CMK (cell line): ENCODE measurements at regions not wholly inside any gene's neighbourhood (a gene's known extent, or its start where the extent isn't known, plus 50 kb on each side); places are given as distances from the start of the nearest gene placed in this dataset.

Experiments used
- DNase-seq: peaks from one replicate; pipeline ENCODE4 v3.0.0-alpha.2; 2010; ENCODE audit warnings: low read depth

DNA sequence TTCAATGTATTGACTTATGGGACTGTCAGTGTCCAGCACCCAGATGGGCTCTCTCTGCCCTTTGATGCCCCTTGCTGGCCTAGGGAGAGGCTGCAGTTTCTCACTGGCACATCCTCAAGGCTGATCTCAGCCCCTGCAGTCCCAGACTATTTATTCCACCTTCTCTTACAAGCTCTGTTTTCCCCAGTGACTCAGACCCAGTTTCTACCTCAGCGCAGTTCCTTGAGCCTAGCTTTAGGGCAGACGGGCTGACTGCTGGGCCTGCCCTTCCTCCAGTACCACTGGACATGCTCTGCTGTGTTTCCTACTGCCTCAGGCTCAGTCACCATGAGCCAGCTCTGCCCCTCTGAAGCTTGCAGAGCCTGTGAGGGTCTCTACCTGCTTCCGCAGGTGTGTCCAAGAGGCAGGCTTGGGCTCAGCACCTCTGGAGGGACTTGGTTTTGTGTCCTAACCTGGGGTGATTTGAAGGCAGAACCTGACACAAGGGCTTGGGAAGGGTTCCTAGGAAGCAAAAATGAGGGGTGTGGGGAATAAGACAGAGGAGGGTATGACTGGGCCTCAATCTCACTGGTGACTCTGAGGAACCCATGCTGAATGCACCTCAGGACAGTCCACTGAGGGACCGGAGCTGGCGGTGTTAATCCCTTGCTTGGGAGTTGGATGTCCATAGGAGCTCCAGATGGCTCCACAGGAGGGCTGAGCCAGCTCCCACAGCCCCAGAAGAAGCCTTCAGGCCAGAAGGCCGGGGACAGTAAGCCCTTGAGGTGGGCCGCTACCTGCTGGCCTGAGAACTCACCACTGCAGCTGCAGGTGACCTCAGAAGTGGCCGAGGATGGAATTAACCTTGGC, 689.9 kb downstream of the MATN1 start:
- no peak for DNase-seq

DNA sequence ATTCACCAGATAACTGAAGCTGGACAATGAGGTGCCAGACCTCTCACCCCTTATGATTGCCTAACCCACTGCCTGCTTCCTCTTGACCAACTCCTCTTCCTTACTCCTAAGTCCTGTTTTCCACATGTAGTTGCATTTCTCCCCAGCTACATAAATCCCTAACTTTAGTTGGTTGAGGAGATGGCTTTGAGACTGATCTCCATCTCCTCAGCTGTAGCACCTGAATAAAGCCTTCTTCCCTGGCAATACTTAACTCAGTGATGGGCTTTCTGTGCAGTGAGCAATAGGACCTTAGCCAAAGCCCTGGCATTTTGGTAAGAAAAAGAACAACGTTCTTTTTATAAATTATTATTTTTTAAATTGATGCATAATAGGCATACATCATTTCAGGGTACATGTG, 691.1 kb downstream of the MATN1 start:
- DNase-seq, result no peak

DNA sequence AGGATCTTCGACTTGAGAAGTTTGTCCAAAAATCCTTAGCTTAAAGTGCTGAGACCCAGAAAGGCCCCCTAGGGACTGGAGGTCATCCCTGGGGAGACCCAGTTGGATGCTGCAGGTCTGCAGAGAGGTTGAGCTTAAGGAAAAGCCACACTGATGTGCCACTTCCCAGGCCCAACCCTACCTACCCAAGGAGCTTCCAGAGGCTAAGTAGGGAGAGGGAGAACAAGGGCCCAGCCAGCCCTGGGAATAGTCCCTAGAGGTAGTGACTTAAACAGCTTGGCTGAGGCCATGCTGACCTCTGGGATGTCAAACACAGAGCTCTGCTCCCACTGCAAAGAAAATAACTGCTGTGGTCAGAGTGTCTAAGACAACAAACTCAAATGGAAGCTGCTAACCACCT, 693.7 kb downstream of the MATN1 start:
- DNase-seq, result no peak

DNA sequence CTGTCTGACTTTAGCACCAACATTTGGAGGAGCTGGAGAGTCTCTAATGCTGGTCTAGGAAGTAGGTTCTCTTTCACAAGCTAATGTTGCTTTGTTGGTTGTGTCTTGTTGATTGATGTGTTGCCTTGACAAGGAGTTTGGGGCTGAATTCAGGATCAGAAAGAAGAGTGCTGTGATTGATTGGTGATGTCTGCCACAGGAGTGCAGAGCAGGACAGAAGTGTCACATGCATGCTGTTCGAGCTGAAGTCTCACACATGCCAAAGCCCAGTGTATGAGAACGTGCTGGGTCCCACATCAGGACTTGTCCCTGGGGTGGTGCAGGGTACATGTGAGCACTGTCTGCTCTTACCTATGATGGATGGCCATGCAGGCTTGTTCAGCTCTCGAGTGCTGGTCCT, 694.4 kb downstream of the MATN1 start:
- DNase-seq, result no peak

DNA sequence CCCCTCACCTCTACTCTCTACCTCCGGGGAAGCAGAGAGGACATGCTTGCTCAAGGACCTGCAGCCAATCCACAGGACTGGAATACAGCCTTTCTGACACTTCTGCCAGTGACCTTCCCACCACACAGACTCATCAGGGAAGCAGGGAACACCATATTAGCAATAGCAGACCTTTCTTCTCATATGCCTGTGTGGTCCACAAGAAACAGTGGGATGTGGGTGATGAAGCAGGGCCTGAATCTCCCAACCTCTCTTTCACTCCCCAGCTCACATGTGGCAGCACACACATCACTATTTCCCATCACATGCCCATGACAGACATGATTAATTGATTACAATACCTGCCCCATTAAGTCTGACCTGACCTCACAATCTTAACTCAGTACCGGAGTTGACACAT, 695.1 kb downstream of the MATN1 start:
- DNase-seq, result no peak

DNA sequence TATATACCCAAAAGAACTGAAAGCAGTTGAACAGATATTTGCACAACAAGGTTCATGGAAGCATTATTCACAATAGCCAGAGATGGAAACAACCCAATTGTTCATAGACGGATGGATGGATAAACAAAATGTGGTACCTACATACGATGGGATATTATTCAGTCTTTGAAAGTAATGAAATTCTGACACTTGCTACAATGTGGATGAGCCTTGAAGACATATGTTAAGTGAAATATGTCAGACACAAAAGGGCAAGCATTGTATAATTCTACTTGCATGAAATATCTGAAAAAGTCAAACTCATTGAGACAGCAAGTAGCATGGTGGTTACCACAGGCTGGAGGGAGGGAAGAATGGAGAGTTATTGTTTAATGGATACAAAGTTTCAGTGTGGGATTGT, 696.1 kb downstream of the MATN1 start:
- no peak for DNase-seq

DNA sequence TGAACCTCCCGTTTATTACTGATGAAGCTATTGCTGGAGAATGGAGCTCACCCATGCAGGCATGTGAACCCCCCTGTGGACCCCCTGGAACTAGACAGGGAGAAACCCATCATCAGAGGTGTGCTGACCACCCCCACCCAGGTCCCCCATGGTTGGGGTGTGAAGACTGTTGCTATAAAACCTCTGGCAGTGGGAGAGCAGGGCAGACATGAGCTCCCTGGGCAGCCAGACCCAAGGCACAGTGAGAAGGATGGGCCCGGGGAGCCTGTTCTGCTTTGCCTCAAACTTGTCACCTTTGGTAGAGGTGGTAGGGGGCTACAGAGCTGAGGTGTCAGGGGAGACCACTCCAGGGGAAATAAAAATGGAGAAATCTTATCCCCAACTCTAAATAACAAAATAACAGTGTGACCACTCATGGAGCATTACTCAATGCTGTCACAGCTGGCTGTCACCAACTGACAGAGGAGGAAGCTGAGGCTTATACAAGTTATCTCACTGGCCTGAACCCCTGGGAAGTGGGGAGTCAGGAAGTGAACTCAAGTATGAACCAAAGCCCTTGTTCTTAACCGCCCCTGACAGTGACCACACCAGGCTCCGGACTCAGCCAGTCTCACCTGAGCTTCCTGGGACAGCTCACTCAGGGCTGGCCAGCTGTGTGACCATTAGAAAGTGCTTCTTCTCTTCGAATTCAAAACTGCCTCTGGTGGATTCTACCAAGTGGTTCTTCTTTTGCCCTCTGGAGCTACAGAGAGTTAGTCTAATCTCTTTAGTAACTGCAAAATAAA, 698.8 kb downstream of the MATN1 start:
- no peak for DNase-seq

DNA sequence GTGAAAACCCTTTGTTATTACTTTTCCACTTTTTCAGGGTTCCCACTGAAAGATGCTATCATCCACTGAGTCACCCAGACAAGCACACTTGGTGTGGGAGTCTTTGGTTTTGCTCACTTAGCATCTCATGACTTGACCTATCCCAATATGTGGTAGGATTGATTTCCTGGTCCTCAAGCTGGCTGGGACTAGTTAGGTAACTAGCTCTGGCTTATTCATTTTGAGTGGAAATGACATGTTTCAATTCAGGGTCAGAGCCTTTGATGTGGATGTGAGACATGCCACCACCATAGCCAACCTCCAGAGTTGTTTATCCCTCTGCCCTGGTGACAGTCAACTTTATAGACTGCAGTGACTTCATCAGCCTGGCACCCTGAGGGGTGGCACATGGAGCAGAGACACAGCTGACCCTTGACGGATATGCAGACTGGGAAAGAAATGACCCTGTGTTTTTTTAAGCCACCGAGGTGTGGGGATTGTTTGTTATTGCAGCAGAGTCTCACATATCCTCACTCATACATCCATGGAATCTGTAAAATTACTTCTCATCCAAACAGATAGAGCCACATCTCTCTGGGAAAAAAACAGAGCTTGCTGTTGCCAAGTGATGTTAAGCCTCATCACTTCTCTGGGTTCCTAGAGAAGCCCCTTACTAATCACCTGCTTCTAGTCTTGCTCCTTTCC, 699.9 kb downstream of the MATN1 start:
- no peak for DNase-seq

DNA sequence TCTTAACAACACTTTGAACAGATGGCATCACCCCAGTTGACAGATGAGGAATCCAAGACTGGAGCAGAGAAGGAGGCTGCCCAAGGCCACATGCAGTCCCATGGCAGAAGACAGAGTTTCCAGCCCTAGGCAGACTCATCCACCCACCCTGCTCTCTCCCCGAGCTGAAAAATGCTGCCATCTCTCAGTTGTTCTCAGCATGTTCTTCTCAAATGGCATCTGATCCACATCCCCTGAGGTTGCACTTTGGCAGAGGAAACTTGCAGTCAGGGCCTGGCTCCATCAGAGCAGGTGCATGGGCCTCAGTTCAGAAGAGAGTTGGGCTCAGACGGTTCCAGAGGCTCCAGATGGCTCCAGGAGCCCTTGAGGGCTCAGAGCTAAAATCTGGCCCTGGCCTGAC, 709.4 kb downstream of the MATN1 start:
- no peak for DNase-seq

DNA sequence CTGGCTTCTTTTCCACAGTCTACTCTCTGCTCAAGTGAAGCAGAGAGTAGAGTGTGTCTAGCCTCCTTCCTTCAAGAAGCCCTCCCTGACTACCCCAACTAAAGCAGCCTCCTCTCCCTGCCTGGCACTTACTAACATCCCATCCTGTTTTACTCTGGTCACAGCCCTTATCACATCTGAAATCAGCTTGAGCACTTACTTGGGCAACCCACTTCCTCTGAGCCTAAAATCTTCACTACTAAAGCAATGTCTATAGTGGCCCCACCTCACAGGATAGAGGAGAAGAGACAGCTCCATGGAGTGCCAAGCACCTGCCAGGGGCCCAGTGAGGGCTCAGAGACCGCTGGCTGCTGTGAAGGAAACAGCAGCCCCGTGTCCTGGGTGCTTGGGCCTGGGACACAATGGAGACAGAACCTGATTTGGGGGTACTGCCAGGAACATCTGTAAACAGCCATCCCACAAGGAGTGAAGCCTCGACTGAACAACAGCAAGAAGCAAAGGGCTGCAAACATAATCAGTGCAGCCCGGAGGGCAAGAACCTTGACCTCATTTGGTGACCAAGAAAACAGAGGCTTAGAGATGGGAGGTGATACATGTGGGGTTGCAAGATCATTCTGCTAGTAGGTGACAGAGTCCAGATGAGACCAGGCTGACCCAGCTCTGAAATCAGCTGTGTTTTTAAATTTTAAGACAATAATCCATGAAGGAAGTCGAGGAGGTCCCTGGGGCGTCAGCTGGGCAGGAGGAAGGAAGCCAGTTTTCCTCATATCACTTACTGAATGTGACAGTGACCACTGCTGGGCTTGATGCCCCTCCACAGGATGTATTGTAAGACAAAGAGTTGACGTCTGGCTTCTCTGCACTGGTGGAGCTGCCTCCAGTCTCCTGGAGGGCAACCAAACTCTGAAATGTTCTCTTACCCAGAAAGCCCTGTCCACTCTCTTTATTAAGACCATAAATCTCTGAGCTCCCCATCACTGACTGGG, 710.6 kb downstream of the MATN1 start:
- DNase-seq, result no peak

DNA sequence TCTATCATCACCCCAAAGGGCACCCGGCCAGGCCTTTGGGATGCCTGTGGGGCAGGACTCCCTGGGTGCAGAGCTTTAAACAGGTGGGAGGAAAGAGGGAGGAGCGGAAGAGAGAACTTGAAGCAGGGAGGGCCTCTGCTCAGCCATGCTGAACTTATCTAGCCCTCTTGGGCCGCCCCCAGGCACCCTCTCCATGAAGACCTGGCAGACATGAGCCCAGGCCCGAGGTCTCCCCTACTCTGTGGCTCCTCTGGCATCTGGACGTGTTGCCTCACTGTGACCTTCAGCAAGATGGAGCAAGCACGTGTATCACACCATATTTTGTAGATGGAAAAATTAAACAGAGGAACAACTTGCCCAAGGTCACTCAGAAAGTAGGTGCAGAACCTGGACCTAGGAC, 711.4 kb downstream of the MATN1 start:
- no peak for DNase-seq

DNA sequence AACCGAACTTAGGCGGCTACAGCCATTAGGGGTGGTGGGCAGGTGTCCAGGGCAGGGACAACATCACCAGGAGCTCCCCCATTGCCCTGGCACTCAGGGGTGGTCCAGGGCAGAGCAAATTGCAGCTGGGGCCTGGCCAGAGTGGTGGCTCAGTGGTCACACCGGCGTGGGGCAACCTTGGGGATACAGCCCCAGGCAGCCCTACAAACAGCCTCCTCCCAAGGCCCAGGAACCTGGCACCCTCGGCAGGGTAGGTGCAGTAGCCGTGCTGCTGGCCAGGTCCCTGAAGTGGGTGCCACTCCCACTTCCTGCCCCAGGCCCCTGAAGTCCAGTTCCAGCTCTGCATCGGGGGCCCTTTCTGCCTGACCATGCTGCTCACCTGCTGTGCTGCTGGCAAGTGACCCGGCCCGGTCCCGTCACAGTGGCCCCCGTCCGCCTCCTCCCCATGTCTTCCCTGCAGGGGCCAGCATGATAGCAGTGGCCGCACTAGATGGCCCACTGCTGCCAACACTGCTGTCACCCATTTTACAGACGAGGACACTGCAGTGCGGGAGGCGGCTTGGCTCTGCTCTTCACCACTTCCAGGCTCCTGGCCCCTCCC, 712.8 kb downstream of the MATN1 start:
- DNase-seq, result no peak

DNA sequence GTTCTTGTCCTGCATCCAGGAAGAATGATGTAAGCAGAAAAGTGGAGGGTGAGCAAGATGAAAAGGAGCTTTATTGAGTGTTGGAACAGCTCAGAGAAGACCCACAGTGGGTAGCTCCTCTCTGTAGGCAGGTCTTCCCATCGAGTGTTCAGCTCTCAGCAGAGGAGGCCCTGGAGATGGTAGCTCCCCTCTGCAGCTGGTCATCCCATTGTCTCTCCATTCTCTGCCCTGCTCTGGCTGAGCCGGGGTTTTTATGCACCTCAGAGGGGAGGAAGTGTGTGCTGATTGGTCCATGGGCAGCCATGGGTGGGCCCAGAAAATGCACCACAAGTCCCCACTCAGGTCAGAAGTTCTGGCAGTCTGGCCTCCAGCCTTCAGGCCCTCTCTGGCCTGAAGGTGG, 713.7 kb downstream of the MATN1 start:
- DNase-seq, result no peak

DNA sequence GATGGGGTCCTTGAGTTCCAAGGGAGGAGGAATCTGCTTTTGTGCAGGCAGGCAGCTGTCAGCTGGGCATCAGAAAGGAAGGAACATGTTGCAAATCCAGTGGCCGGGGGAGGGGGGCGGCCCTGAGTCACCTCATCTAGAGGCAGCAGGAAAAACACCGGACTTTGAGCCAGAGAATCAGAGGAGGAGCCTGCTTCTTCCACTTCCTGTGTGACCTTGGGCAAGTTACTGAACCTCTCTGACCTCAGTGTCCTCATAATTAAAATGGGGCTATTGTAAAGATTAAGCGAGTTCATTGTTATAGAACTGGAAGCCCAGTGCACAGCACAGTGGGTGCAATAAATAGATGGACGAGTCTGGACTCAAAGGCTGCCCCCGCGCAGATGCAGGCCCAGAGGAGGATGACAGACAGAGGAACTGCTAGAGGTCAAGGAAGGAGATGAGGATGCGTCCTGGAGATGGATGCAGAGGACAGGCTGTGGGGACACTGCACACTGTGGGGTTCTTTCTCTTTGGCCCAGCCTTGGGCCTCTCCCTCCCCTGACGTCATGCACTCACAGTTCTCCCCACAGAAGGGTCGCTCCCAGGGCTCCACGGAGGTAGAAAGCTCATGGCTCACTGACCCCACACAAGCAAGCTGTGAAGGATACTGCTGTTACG, 714.3 kb downstream of the MATN1 start:
- DNase-seq, result no peak

DNA sequence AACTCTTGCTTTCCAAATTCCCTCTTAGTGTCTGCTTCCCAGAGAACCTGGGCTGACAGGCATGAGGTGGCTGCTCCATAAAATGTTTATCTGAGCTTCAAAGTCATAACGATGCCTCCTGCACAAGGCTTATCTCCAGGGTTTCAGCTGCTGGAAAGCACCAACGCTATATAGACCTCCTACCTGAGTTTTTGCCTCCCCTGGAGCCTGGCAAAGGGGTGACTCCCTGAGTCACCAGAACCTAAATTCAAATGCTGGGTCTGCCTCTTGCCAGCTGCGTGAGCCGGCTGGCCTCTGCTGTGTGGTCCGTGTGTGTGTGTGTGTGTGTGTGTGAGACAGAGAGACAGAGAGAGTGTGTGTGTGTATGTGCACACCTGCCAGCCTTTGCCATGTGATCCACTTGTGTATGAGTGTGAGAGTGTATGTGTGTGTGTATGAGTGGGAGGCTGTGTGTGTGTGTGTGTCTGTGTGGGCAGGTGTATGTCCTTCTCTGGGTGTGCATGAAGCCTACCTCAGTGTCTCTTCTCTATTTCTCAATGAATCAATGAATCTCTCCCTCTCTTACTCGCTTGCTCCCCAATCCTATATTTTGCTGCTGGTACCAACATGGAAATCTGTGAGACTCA, 714.9 kb downstream of the MATN1 start:
- DNase-seq, result no peak

DNA sequence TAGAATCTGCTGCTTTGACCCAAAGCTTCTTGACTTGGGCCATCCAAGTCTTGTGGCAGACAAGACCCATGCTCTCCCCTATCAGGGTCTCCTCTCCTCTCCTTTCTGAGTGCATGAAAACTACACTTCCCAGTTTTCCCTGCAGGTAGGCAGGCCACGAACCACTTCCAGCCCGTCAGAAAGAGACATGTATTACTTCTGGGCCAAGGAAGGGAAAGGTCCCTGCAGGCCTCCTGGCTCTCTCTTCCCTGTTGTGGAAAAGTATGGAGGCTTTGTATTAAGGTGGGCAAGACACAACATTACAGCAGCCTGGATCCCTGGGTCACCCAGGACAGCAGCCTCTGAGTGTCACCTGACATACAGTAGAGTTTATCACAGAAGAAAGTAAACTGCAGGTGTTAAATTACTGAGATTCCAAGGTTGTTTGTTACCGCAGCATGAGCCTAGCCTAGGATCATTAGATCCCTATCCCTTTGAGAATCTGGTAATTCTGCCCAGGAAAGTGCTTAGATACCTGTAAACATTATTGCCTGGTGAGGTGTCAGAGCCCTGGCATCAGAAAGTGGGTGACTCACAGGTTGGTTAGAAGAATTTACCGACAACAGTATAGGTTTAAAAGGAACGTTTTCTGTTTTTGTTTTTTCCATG, 717.3 kb downstream of the MATN1 start:
- no peak for DNase-seq

DNA sequence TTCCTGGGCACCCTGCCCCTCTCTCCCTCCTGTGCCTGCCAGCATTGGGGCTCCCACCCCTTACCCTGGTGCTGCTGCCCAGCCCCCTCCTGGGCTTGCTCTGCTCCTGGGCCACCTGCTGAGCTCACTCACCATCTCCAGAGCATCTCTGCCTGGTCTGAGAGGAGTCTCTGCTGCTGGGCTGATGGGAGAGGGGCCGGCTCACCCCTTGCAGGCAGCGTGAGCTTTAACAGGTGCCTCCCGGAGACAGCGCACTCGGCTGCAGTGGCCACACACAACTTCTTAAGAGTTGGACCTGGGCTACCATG, 721.7 kb downstream of the MATN1 start:
- no peak for DNase-seq

DNA sequence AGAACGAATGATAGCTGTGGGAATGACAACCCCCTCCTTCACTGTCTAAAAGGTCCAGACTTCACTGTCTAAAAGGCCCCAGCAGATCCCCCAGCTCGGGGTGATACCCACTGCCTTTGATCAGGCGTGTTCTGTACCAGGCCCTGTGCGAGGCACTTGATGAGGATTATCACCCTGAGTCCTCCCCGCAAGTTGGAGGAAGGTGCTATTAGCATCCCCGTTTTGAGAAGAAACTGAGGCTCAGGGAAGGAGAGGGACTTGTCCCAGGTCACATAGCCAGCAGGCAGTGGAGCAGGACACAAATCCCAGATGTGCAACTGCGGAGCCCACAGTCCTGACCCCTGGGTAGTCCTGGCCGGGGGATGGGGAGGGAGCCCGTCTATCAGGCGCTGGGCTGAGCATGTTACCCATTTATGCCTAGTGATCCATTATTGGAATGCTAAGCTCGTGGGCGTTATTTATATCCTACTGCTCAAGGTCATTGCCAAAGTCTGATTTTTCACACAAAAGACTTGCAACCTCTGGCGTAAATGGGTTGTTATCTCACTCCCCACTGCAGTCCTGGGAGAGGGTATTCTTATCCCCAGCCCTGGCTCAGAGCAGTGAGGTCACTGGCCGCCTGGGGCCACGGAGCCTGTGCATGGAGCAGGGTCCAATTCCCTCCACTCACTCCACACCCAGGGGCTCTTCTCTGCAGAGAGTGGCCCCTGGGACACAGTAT, 722.2 kb downstream of the MATN1 start:
- DNase-seq, result no peak

DNA sequence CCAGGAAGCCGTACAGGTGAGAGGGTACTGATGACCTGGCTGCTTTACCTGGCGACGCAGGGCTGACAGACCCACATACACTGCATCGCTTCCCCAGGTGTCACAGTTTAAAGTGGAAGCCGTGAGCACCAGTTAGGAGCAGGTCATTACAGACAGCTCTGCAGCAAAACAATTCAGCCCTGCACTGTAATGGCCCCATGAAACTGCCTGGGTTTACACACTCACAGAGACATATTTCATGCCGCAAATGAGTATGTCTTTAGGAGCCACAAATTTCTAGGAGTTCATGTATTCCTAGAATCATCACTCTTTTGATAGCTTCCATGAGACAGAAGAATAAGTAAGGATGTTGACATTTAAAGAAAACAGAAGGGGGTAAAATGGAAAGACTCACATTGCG, 723.1 kb downstream of the MATN1 start:
- DNase-seq, result no peak
